ENCODE measurements at regions not wholly inside any gene's neighbourhood (a gene's known extent, or its start where the extent isn't known, plus 50 kb on each side); places are given as distances from the start of the nearest gene placed in this dataset.
"Not testable (repeated sequence)": the region's sequence is repeated elsewhere in the genome, so short reads cannot be mapped to it uniquely, and the experiment has no call there.

DNA sequence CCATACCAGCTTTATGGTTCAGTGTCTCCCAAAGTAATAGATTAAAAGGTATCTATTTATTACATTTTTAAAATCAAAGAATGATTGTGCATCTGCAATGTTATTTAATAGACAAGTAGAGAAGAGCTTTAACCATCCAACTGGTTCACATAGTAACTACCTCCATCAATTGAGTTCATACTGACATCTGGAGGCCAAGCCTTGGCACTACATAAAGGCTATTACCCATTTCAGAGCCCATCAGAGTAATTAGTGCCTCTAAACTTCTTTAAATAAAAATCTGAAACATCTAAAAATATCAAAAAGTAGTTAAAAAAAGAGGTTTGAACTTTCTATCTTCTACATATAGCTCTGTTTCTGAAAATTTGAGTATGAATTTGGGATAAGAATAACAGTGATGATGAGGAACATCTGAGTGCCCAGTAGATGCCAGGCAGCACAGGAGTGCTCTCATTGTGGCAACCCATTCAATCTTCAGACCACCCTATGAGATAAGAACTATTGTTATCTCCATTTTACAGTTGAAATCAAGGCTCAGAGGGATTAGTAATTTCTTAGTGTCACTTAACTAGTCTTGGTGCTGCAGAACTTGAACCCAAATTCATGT is 132.9 kb upstream of the DAAM1 start:
- no peaks in the 10 kb centered on the region for H3K27me3 ChIP-seq (ENCODE audit: control insufficient read depth, insufficient read depth, low read length)
- no peaks in the 10 kb centered on the region for H3K9me3 ChIP-seq (ENCODE audit: control insufficient read depth, low read length)
- no peak overlapping the region for H3K4me3 ChIP-seq (ENCODE audit: low read depth, low read length)
- no peak overlapping the region for H3K4me2 ChIP-seq (ENCODE audit: low read length)
- TF ChIP-seq, protein P1, sequence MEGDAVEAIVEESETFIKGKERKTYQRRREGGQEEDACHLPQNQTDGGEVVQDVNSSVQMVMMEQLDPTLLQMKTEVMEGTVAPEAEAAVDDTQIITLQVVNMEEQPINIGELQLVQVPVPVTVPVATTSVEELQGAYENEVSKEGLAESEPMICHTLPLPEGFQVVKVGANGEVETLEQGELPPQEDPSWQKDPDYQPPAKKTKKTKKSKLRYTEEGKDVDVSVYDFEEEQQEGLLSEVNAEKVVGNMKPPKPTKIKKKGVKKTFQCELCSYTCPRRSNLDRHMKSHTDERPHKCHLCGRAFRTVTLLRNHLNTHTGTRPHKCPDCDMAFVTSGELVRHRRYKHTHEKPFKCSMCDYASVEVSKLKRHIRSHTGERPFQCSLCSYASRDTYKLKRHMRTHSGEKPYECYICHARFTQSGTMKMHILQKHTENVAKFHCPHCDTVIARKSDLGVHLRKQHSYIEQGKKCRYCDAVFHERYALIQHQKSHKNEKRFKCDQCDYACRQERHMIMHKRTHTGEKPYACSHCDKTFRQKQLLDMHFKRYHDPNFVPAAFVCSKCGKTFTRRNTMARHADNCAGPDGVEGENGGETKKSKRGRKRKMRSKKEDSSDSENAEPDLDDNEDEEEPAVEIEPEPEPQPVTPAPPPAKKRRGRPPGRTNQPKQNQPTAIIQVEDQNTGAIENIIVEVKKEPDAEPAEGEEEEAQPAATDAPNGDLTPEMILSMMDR (IDR thresholded peaks at IDR 0.05): peak; percentile 78
- H3K79me2 ChIP-seq: no peaks in the 10 kb centered on the region
- H3K27ac ChIP-seq: no peak overlapping the region
- peaks cover 3% of the 10 kb centered on the region for H3K36me3 ChIP-seq (ENCODE audit: control insufficient read depth, insufficient read depth, low read length)
- H3K9ac ChIP-seq: no peak overlapping the region
- no peak overlapping the region for H2AFZ ChIP-seq
- no peaks in the 10 kb centered on the region for H3K4me1 ChIP-seq

DNA sequence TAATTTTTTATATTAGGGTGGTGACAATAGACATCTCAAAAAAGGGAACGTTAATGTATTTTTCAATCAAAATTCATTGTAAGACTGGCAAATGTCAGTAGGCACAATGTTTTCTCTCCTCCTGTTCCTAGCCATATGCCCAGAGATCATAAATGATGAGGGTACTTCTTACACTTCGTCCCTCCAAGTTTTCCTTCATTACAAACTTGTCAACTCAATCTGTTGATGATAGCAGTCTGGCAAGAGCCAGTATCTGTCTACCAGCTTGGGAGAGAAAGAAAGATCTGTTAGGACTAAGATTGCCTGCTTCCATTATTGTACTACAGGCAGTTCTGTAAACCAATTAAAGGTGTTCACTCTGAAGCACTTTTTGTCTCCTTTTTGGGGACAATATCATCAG is 130.9 kb upstream of the DAAM1 start:
- no peak overlapping the region for H2AFZ ChIP-seq
- no peak overlapping the region for H3K4me3 ChIP-seq (ENCODE audit: low read depth, low read length)
- H3K79me2 ChIP-seq: no peaks in the 10 kb centered on the region
- H3K9ac ChIP-seq: no peak overlapping the region
- H3K4me1 ChIP-seq: no peaks in the 10 kb centered on the region
- no peak overlapping the region for H3K4me2 ChIP-seq (ENCODE audit: low read length)
- peaks cover 3% of the 10 kb centered on the region for H3K36me3 ChIP-seq (ENCODE audit: control insufficient read depth, insufficient read depth, low read length)
- TF ChIP-seq, protein P1 (IDR thresholded peaks at IDR 0.05): no peak
- H3K9me3 ChIP-seq (ENCODE audit: control insufficient read depth, low read length): no peaks in the 10 kb centered on the region
- H3K27ac ChIP-seq: no peak overlapping the region
- H3K27me3 ChIP-seq (ENCODE audit: control insufficient read depth, insufficient read depth, low read length): no peaks in the 10 kb centered on the region

DNA sequence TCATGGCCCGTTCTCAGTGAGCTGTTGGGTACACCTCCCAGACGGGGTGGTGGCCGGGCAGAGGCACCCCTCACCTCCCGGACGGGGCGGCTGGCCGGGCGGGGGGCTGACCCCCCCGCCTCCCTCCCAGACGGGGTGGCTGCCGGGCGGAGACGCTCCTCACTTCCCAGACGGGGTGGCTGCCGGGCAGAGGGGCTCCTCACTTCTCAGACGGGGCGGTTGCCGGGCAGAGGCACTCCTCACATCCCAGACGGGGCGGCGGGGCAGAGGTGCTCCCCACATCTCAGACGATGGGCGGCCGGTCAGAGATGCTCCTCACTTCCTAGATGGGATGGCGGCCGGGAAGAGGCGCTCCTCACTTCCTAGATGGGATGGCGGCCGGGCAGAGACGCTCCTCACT is 129.7 kb upstream of the DAAM1 start:
- H3K9ac ChIP-seq; H3K4me2 ChIP-seq (ENCODE audit: low read length): not testable (repeated sequence)

DNA sequence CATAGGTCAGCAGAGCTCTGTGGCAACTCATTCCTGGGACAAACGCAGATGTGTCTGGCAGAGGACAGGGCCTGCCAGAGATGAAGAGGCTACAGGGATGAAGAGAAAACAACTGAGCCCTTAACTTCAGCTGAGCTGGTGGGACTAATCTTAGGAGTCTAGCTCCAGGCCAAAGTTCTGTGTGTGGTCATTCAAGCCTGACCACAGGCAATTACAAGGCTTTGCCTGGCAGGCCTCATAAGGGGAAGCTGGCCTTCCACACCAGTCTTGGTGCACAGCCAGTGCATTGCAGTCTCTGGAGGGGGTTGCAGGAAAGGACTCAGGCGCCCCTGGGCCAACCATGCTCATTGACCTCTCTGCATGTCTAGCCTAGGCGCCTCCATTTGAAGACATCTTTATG is 127.6 kb upstream of the DAAM1 start:
- TF ChIP-seq, protein P1 (IDR thresholded peaks at IDR 0.05): no peak
- no peaks in the 10 kb centered on the region for H3K27me3 ChIP-seq (ENCODE audit: control insufficient read depth, insufficient read depth, low read length)
- no peak overlapping the region for H3K4me2 ChIP-seq (ENCODE audit: low read length)
- no peaks in the 10 kb centered on the region for H3K79me2 ChIP-seq
- no peak overlapping the region for H3K27ac ChIP-seq
- no peak overlapping the region for H2AFZ ChIP-seq
- H3K4me1 ChIP-seq: no peaks in the 10 kb centered on the region
- no peak overlapping the region for H3K9ac ChIP-seq
- no peaks in the 10 kb centered on the region for H3K36me3 ChIP-seq (ENCODE audit: control insufficient read depth, insufficient read depth, low read length)
- no peaks in the 10 kb centered on the region for H3K9me3 ChIP-seq (ENCODE audit: control insufficient read depth, low read length)
- no peak overlapping the region for H3K4me3 ChIP-seq (ENCODE audit: low read depth, low read length)

More for the DNA sequence above, 129.7 kb upstream of the DAAM1 start:
- not testable (repeated sequence) for H3K9me3 ChIP-seq (ENCODE audit: control insufficient read depth, low read length); H3K79me2 ChIP-seq; H3K36me3 ChIP-seq (ENCODE audit: control insufficient read depth, insufficient read depth, low read length); H3K27me3 ChIP-seq (ENCODE audit: control insufficient read depth, insufficient read depth, low read length); H3K4me1 ChIP-seq; H3K27ac ChIP-seq; H3K4me3 ChIP-seq (ENCODE audit: low read depth, low read length); H2AFZ ChIP-seq

DNA sequence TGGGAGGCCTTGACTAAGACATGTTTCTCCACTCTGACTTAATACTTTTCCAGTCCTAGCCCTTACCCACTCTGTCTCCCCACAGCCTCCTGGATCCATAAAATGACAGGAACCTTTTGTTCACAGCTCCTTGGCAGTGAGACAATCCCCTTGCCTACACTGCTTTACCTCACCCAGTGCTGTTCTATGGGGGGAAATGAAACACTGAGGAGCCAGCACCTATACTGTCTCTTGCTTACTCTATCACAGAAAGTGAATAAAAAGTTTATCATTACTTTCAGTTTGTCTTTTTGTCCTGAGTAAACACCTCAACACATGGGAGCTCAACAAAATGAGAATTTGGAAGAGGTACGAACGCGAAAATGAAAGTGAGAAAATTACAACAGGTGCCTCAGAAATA is 127.2 kb upstream of the DAAM1 start:
- Histone ChIP-seq H3K27ac (no peak overlapping the region), H3K4me3 (ENCODE audit: low read depth, low read length) (no peak overlapping the region), H2AFZ (no peak overlapping the region), H3K9ac (no peak overlapping the region), H3K27me3 (ENCODE audit: control insufficient read depth, insufficient read depth, low read length) (no peaks in the 10 kb centered on the region), H3K4me2 (ENCODE audit: low read length) (no peak overlapping the region), H3K9me3 (ENCODE audit: control insufficient read depth, low read length) (no peaks in the 10 kb centered on the region), H3K79me2 (no peaks in the 10 kb centered on the region), H3K36me3 (ENCODE audit: control insufficient read depth, insufficient read depth, low read length) (no peaks in the 10 kb centered on the region), H3K4me1 (no peaks in the 10 kb centered on the region)
- TF ChIP-seq, protein P1 (IDR thresholded peaks at IDR 0.05): no peak

All from parathyroid adenoma (tissue), 2 donors.